T-cell (primary cell): ENCODE measurements at regions not wholly inside any gene's neighbourhood (a gene's known extent, or its start where the extent isn't known, plus 50 kb on each side); places are given as distances from the start of the nearest gene placed in this dataset.
A peak's percentile ranks its signal among the peaks of the same experiment; 100 is the strongest.

Source experiments
- ATAC-seq, 4 experiments: fragments of 200-7000 bp in 3 of 4; fragments of 150-1000 bp in 1 of 4; cut with Tn5 transposase; replicated peaks in 1 of 4; 1 replicate in 3 of 4; 2 replicates in 1 of 4; pipeline ENCODE4 v1.10.0; 2021; ENCODE audit warnings: moderate library complexity in 3 of 4, mild to moderate bottlenecking in 2 of 4, moderate number of reproducible peaks in 1 of 4
- CTCF ChIA-PET, 2 donors: fragments of 300-600 bp; sonication (Branson Sonifier 250); formaldehyde crosslinking; loops; one replicate each; lab custom pipeline; 2022; ENCODE audit warnings: antibody characterized with exemption in 2 of 2; lab: Charles Lee
- POLR2A ChIA-PET, 2 donors: fragments of 300-600 bp; sonication (Branson Sonifier 250); formaldehyde crosslinking; loops; one replicate each; lab custom pipeline; 2022; ENCODE audit warnings: antibody characterized with exemption in 2 of 2; lab: Charles Lee
- DNase-seq, 35 experiments: peaks; one replicate each; pipeline versions ENCODE4 v3.0.0 to v3.0.0-alpha.2; 2013 to 2023
- H3K27ac ChIP-seq: one replicate; pipeline ENCODE4 v1.5.1; 2013; ENCODE audit warnings: low read length
- H3K27me3 ChIP-seq, 2 experiments: replicated peaks in 1 of 2; 1 replicate in 1 of 2; 2 replicates in 1 of 2; pipeline versions ENCODE4 v1.6.1 to v1.7.0; 2013; ENCODE audit warnings: low read length in 1 of 2, mixed read lengths in 1 of 2; ENCODE audit not compliant: control insufficient read depth in 2 of 2, insufficient read depth in 2 of 2; ENCODE audit errors: extremely low read depth in 1 of 2
- H3K36me3 ChIP-seq, 2 donors: 1 replicate in 1 of 2; 2 replicates in 1 of 2; pipeline versions ENCODE4 v1.6.1 to v1.7.0; 2013; ENCODE audit warnings: low read length in 1 of 2; ENCODE audit not compliant: control insufficient read depth in 2 of 2, insufficient read depth in 1 of 2; ENCODE audit errors: extremely low read depth in 1 of 2
- H3K4me1 ChIP-seq, 2 experiments: 1 replicate in 1 of 2; 2 replicates in 1 of 2; pipeline versions ENCODE4 v1.6.1 to v1.7.0; 2013; ENCODE audit warnings: low read length in 2 of 2, mixed read lengths in 1 of 2; ENCODE audit not compliant: insufficient read depth in 2 of 2, control insufficient read depth in 1 of 2; ENCODE audit errors: extremely low read depth in 1 of 2
- H3K4me3 ChIP-seq, 2 donors: 1 replicate in 1 of 2; 2 replicates in 1 of 2; pipeline versions ENCODE4 v1.5.1 to v1.7.0; 2013; ENCODE audit warnings: mild to moderate bottlenecking in 2 of 2, low read length in 1 of 2, moderate library complexity in 1 of 2; ENCODE audit not compliant: control insufficient read depth in 1 of 2; ENCODE audit errors: extremely low read depth in 1 of 2
- H3K9me3 ChIP-seq: 2 replicates; pipeline ENCODE4 v1.7.0; 2013
- H3K27ac Mint-ChIP-seq, 2 donors: one replicate each; pipeline ENCODE4 v1.8.0; 2020 to 2021; ENCODE audit warnings: mild to moderate bottlenecking in 2 of 2, mixed read lengths in 2 of 2
- H3K27me3 Mint-ChIP-seq, 2 donors: one replicate each; pipeline ENCODE4 v1.8.0; 2021 to 2022; ENCODE audit warnings: mixed read lengths in 2 of 2
- H3K36me3 Mint-ChIP-seq: one replicate; pipeline ENCODE4 v1.8.0; 2021; ENCODE audit warnings: mixed read lengths
- H3K4me1 Mint-ChIP-seq, 3 donors: one replicate each; pipeline ENCODE4 v1.8.0; 2020 to 2022; ENCODE audit warnings: mixed read lengths in 3 of 3, mild to moderate bottlenecking in 1 of 3
- H3K4me3 Mint-ChIP-seq, 3 donors: one replicate each; pipeline ENCODE4 v1.8.0; 2020 to 2022; ENCODE audit warnings: mild to moderate bottlenecking in 3 of 3, mixed read lengths in 3 of 3, moderate library complexity in 3 of 3
- H3K9me3 Mint-ChIP-seq, 3 donors: one replicate each; pipeline ENCODE4 v1.8.0; 2020 to 2022; ENCODE audit warnings: mixed read lengths in 3 of 3
- WGBS: methylation state at CpG from one replicate; pipeline ENCODE4 v1.1.5; 2013; ENCODE audit warnings: missing lambda C conversion rate; ENCODE audit not compliant: insufficient coverage; 5-methylcytosine and 5-hydroxymethylcytosine counted together

GRCh38 chr19:32224371-32225244 lies 120.8 kb upstream of the ZNF507 start:
- peak; percentile 57 to 73 (median 72) for ATAC-seq
- peaks cover 31 to 65% of the 10 kb centered on the region in 2 donors for H3K27me3 Mint-ChIP-seq
- H3K4me1 Mint-ChIP-seq = peaks cover 13 to 17% (median 15%) of the 10 kb centered on the region in 3 donors

GRCh38 chr19:32227561-32228165 lies 117.7 kb upstream of the ZNF507 start:
- Histone ChIP-seq H3K4me1 (peaks cover 5 to 13% of the 10 kb centered on the region in 2 experiments), H3K27ac (no peak overlapping the region), H3K4me3 (no peak overlapping the region), H3K9me3 (no peaks in the 10 kb centered on the region), H3K36me3 (no peaks in the 10 kb centered on the region), H3K27me3 (peaks cover 2 to 51% of the 10 kb centered on the region in 2 experiments)
- Mint-ChIP-seq H3K27ac (no peak overlapping the region), H3K36me3 (no peaks in the 10 kb centered on the region), H3K4me3 (no peak overlapping the region), H3K4me1 (peaks cover 13 to 17% (median 15%) of the 10 kb centered on the region in 3 donors), H3K27me3 (peaks cover 19 to 52% of the 10 kb centered on the region in 2 donors), H3K9me3 (no peaks in the 10 kb centered on the region)
- DNase-seq = no peak
- CTCF ChIA-PET = interaction anchor here in 1 of 2 donors (0.7 kb wide), 1 partner anchor 1545 kb away, joined by 3 read pairs; no protein-coding TSS in a partner anchor
- ATAC-seq = no peak
- WGBS = 87% methylated on average over 25 of the region's 29 CpGs
- POLR2A ChIA-PET = no interaction called here

More at GRCh38 chr19:32224371-32225244, 120.8 kb upstream of the ZNF507 start:
- Histone ChIP-seq H3K4me1 (peaks cover 5 to 13% of the 10 kb centered on the region in 2 experiments), H3K27me3 (peaks cover 2 to 58% of the 10 kb centered on the region in 2 experiments), H3K9me3 (no peaks in the 10 kb centered on the region), H3K36me3 (no peaks in the 10 kb centered on the region), H3K27ac (no peak overlapping the region), H3K4me3 (peak overlapping the region in 1 of 2 donors; percentile 67)
- ChIA-PET POLR2A (no interaction called here), CTCF (interaction anchor here (0.6 to 2.1 kb wide), 19 partner anchors 23 to 1563 kb away, joined by 3 to 13 read pairs (median 4); no protein-coding TSS in a partner anchor)
- Mint-ChIP-seq H3K36me3 (no peaks in the 10 kb centered on the region), H3K9me3 (no peaks in the 10 kb centered on the region), H3K4me3 (peak overlapping the region; percentile 69 to 75 (median 72)), H3K27ac (no peak overlapping the region)
- peak in 30 of 35 experiments; percentile 7 to 69 (median 34) for DNase-seq
- WGBS = 1% methylated on average over 34 of the region's 51 CpGs

GRCh38 chr19:32230441-32230840 lies 115.0 kb upstream of the ZNF507 start:
- Mint-ChIP-seq H3K27me3 (peaks cover 10 to 46% of the 10 kb centered on the region in 2 donors), H3K4me1 (no peaks in the 10 kb centered on the region), H3K4me3 (no peak overlapping the region), H3K9me3 (no peaks in the 10 kb centered on the region), H3K36me3 (no peaks in the 10 kb centered on the region), H3K27ac (no peak overlapping the region)
- DNase-seq (no peak), ATAC-seq (no peak)
- 12% methylated on average over 5 of the region's 6 CpGs for WGBS
- no peak overlapping the region for H3K4me3 ChIP-seq
- POLR2A ChIA-PET = no interaction called here
- CTCF ChIA-PET = no interaction called here
- peaks cover 0 to 42% of the 10 kb centered on the region in 2 experiments for H3K27me3 ChIP-seq
- no peaks in the 10 kb centered on the region for H3K4me1 ChIP-seq
- H3K27ac ChIP-seq = no peak overlapping the region
- no peaks in the 10 kb centered on the region for H3K9me3 ChIP-seq
- H3K36me3 ChIP-seq = no peaks in the 10 kb centered on the region

- H3K27me3 ChIP-seq = peaks cover 0 to 41% of the 10 kb centered on the region in 2 experiments
- no peak overlapping the region for H3K27ac ChIP-seq
- H3K36me3 ChIP-seq = no peaks in the 10 kb centered on the region
- no peak overlapping the region for H3K4me3 ChIP-seq
- H3K4me3 Mint-ChIP-seq = no peak overlapping the region
- H3K27ac Mint-ChIP-seq = no peak overlapping the region
- H3K4me1 ChIP-seq = no peaks in the 10 kb centered on the region
- no peaks in the 10 kb centered on the region for H3K36me3 Mint-ChIP-seq
- no peak for ATAC-seq
- H3K4me1 Mint-ChIP-seq = no peaks in the 10 kb centered on the region
- H3K9me3 Mint-ChIP-seq = no peaks in the 10 kb centered on the region
- ChIA-PET CTCF (interaction anchor here in 1 of 2 donors (0.6 kb wide), 1 partner anchor 1448 kb away, joined by 6 read pairs; no protein-coding TSS in a partner anchor), POLR2A (interaction anchor here in 1 of 2 donors (0.6 kb wide), 1 partner anchor 1583 kb away, joined by 3 read pairs; no protein-coding TSS in a partner anchor)
- DNase-seq = no peak
- no peaks in the 10 kb centered on the region for H3K9me3 ChIP-seq
- 64% methylated on average over 4 of the region's 8 CpGs for WGBS
- peaks cover 10 to 42% of the 10 kb centered on the region in 2 donors for H3K27me3 Mint-ChIP-seq
Measured at GRCh38 chr19:32231020-32231419, 114.4 kb upstream of the ZNF507 start.

GRCh38 chr19:32231691-32232090 lies 113.7 kb upstream of the ZNF507 start:
- H3K4me3 Mint-ChIP-seq = no peak overlapping the region
- CTCF ChIA-PET = no interaction called here

GRCh38 chr19:32232449-32232848 lies 113.0 kb upstream of the ZNF507 start:
- H3K27me3 ChIP-seq = peaks cover 0 to 36% of the 10 kb centered on the region in 2 experiments
- no peak overlapping the region for H3K27ac ChIP-seq
- Mint-ChIP-seq H3K9me3 (no peaks in the 10 kb centered on the region), H3K27ac (no peak overlapping the region), H3K27me3 (peaks cover 9 to 33% of the 10 kb centered on the region in 2 donors), H3K36me3 (no peaks in the 10 kb centered on the region), H3K4me3 (no peak overlapping the region), H3K4me1 (no peaks in the 10 kb centered on the region)
- no peak for ATAC-seq
- 73% methylated on average over 4 of the region's 8 CpGs for WGBS
- H3K4me3 ChIP-seq = no peak overlapping the region
- POLR2A ChIA-PET = no interaction called here
- no peaks in the 10 kb centered on the region for H3K4me1 ChIP-seq
- no peak for DNase-seq
- H3K36me3 ChIP-seq = no peaks in the 10 kb centered on the region
- H3K9me3 ChIP-seq = no peaks in the 10 kb centered on the region
- CTCF ChIA-PET = no interaction called here

More at GRCh38 chr19:32231691-32232090, 113.7 kb upstream of the ZNF507 start:
- peaks cover 10 to 38% of the 10 kb centered on the region in 2 donors for H3K27me3 Mint-ChIP-seq
- H3K4me1 Mint-ChIP-seq = no peaks in the 10 kb centered on the region
- POLR2A ChIA-PET = no interaction called here
- H3K27me3 ChIP-seq = peaks cover 0 to 41% of the 10 kb centered on the region in 2 experiments
- 73% methylated on average over 5 of the region's 6 CpGs for WGBS
- H3K9me3 Mint-ChIP-seq = no peaks in the 10 kb centered on the region
- no peak overlapping the region for H3K27ac Mint-ChIP-seq
- H3K36me3 Mint-ChIP-seq = no peaks in the 10 kb centered on the region
- no peak overlapping the region for H3K27ac ChIP-seq
- no peak for ATAC-seq
- no peak for DNase-seq
- no peaks in the 10 kb centered on the region for H3K36me3 ChIP-seq
- H3K4me1 ChIP-seq = no peaks in the 10 kb centered on the region
- H3K9me3 ChIP-seq = no peaks in the 10 kb centered on the region
- no peak overlapping the region for H3K4me3 ChIP-seq
